ENCODE measurements at regions not wholly inside any gene's neighbourhood (a gene's known extent, or its start where the extent isn't known, plus 50 kb on each side); places are given as distances from the start of the nearest gene placed in this dataset.

DNA sequence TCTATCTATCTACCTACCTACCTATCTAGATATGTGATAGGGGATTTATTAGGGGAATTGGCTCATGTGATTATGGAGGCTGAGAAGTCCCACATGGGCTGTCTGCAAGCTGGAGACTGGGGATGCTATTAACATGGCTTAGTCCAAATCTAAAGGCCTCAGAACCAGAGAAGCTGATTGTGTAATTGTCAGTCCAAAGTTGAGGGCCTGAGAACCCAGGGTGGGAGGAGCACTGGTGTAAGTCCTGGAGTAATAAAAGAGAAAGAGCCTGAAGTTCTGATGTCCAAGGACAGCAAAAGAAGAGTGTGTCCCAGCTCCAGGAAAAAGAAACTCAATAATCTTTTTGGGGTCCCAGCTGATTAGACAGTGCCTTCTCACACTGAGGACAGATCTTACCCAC is 98.5 kb upstream of the SEL1L start:
- TF ChIP-seq, protein P1, sequence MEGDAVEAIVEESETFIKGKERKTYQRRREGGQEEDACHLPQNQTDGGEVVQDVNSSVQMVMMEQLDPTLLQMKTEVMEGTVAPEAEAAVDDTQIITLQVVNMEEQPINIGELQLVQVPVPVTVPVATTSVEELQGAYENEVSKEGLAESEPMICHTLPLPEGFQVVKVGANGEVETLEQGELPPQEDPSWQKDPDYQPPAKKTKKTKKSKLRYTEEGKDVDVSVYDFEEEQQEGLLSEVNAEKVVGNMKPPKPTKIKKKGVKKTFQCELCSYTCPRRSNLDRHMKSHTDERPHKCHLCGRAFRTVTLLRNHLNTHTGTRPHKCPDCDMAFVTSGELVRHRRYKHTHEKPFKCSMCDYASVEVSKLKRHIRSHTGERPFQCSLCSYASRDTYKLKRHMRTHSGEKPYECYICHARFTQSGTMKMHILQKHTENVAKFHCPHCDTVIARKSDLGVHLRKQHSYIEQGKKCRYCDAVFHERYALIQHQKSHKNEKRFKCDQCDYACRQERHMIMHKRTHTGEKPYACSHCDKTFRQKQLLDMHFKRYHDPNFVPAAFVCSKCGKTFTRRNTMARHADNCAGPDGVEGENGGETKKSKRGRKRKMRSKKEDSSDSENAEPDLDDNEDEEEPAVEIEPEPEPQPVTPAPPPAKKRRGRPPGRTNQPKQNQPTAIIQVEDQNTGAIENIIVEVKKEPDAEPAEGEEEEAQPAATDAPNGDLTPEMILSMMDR (IDR thresholded peaks at IDR 0.05; ENCODE audit: poor library complexity, severe bottlenecking), result no peak
- TF ChIP-seq EZH2 (IDR thresholded peaks at IDR 0.05; ENCODE audit: borderline replicate concordance, insufficient read depth, low read length, poor library complexity, severe bottlenecking), result no peak
- no peak for TF ChIP-seq TAF1 (IDR thresholded peaks at IDR 0.05; ENCODE audit: low read depth)
- no peak for TF ChIP-seq EP300 (conservative IDR thresholded peaks at IDR 0.05; ENCODE audit: poor library complexity, severe bottlenecking)
- no peak for TF ChIP-seq REST (IDR thresholded peaks at IDR 0.05; ENCODE audit: borderline replicate concordance)
- TF ChIP-seq POLR2AphosphoS5 (IDR thresholded peaks at IDR 0.05), result no peak
- TF ChIP-seq MXI1 (conservative IDR thresholded peaks at IDR 0.05; ENCODE audit: poor library complexity, severe bottlenecking), result no peak
- TF ChIP-seq RAD21 (conservative IDR thresholded peaks at IDR 0.05), result no peak
